B cell (primary cell): ENCODE measurements at regions not wholly inside any gene's neighbourhood (a gene's known extent, or its start where the extent isn't known, plus 50 kb on each side); places are given as distances from the start of the nearest gene placed in this dataset.

Source experiments
- ATAC-seq: fragments of 200-7000 bp; cut with Tn5 transposase; one replicate; pipeline ENCODE4 v1.10.0; 2021; ENCODE audit warnings: low read depth, mild to moderate bottlenecking, moderate number of reproducible peaks, moderate library complexity
- CTCF ChIA-PET: fragments of 350-600 bp; sonication (Branson Sonifier 250); formaldehyde crosslinking; loops from one replicate; lab custom pipeline; 2021; ENCODE audit warnings: antibody characterized with exemption, inconsistent platforms; lab: Charles Lee
- POLR2A ChIA-PET: fragments of 350-600 bp; sonication (Branson Sonifier 250); formaldehyde crosslinking; loops from one replicate; lab custom pipeline; 2021; ENCODE audit warnings: antibody characterized with exemption; lab: Charles Lee
- DNase-seq: peaks from one replicate; pipeline ENCODE4 v3.0.0; 2013
- H2AFZ ChIP-seq: 2 replicates; pipeline ENCODE4 v1.6.1; 2012; ENCODE audit warnings: mild to moderate bottlenecking, low read depth, low read length; ENCODE audit not compliant: insufficient read depth, poor library complexity, severe bottlenecking
- H3K27ac ChIP-seq, 2 donors: 1 replicate in 1 of 2; 2 replicates in 1 of 2; pipeline ENCODE4 v1.5.1; 2012 to 2013; ENCODE audit warnings: low read length in 2 of 2, mild to moderate bottlenecking in 2 of 2, moderate library complexity in 1 of 2
- H3K27me3 ChIP-seq, 4 experiments: fragments of 200-600 bp in 1 of 4; sonication (generic) in 1 of 4; replicated peaks in 1 of 4; 1 replicate in 2 of 4; 2 replicates in 2 of 4; pipeline versions ENCODE4 v1.6.1 to v1.7.0; 2013 to 2016; ENCODE audit warnings: low read length in 3 of 4, mild to moderate bottlenecking in 2 of 4, mixed read lengths in 1 of 4, moderate library complexity in 1 of 4; ENCODE audit not compliant: insufficient read depth in 4 of 4, control insufficient read depth in 3 of 4; ENCODE audit errors: control extremely low read depth in 1 of 4
- H3K36me3 ChIP-seq, 2 experiments: replicated peaks in 1 of 2; 1 replicate in 1 of 2; 2 replicates in 1 of 2; pipeline versions ENCODE4 v1.6.1 to v1.7.1; 2013; ENCODE audit warnings: low read length in 1 of 2; ENCODE audit not compliant: insufficient read depth in 2 of 2, control insufficient read depth in 1 of 2; ENCODE audit errors: control extremely low read depth in 1 of 2, extremely low read depth in 1 of 2
- H3K4me1 ChIP-seq, 2 donors: fragments of 200-600 bp in 1 of 2; sonication (generic) in 1 of 2; 1 replicate in 1 of 2; 2 replicates in 1 of 2; pipeline versions ENCODE4 v1.5.1 to v1.6.1; 2013 to 2017; ENCODE audit warnings: low read length in 2 of 2; ENCODE audit not compliant: control insufficient read depth in 2 of 2, insufficient read depth in 2 of 2
- H3K4me2 ChIP-seq: replicated peaks from 2 replicates; pipeline ENCODE3; 2012; ENCODE audit warnings: mild to moderate bottlenecking, low read depth, low read length; ENCODE audit not compliant: poor library complexity, severe bottlenecking
- H3K4me3 ChIP-seq, 5 experiments: fragments of 200-600 bp in 1 of 5; sonication (generic) in 1 of 5; 1 replicate in 3 of 5; 2 replicates in 2 of 5; pipeline versions ENCODE4 v1.5.1 to v1.7.0; 2011 to 2016; ENCODE audit warnings: low read length in 4 of 5, mild to moderate bottlenecking in 4 of 5, low read depth in 2 of 5, control low read depth in 1 of 5, moderate library complexity in 1 of 5; ENCODE audit not compliant: insufficient read depth in 1 of 5; ENCODE audit errors: control extremely low read depth in 1 of 5, extremely low read depth in 1 of 5
- H3K79me2 ChIP-seq: fragments of 200-600 bp; sonication (generic); one replicate; pipeline ENCODE4 v1.6.0; 2016; ENCODE audit warnings: low read length; ENCODE audit not compliant: control insufficient read depth, insufficient read depth
- H3K9ac ChIP-seq: fragments of 200-600 bp; sonication (generic); 2 replicates; pipeline ENCODE4 v1.6.1; 2017; ENCODE audit warnings: mild to moderate bottlenecking, low read length, moderate library complexity
- H3K9me3 ChIP-seq, 3 donors: one replicate each; pipeline versions ENCODE4 v1.6.1 to v1.7.1; 2013; ENCODE audit warnings: low read length in 2 of 3; ENCODE audit not compliant: control insufficient read depth in 2 of 3, insufficient read depth in 1 of 3; ENCODE audit errors: control extremely low read depth in 1 of 3
- H4K20me1 ChIP-seq: 2 replicates; pipeline ENCODE4 v1.6.0; 2012; ENCODE audit warnings: mild to moderate bottlenecking, low read length; ENCODE audit not compliant: insufficient read depth, control insufficient read depth, poor library complexity, severe bottlenecking
- H3K27ac Mint-ChIP-seq: one replicate; pipeline ENCODE4 v1.8.0; 2021; ENCODE audit warnings: mixed read lengths
- H3K27me3 Mint-ChIP-seq: one replicate; pipeline ENCODE4 v1.8.0; 2021; ENCODE audit warnings: mixed read lengths
- H3K4me1 Mint-ChIP-seq: one replicate; pipeline ENCODE4 v1.8.0; 2021; ENCODE audit warnings: mixed read lengths
- H3K4me3 Mint-ChIP-seq: one replicate; pipeline ENCODE4 v1.8.0; 2021; ENCODE audit warnings: mixed read lengths
- H3K9me3 Mint-ChIP-seq: one replicate; pipeline ENCODE4 v1.8.0; 2022; ENCODE audit warnings: mixed read lengths; ENCODE audit not compliant: insufficient read depth
- CTCF ChIP-seq: fragments of 200-600 bp; IDR thresholded peaks from one replicate; pipeline ENCODE4 v1.8.0; 2022; ENCODE audit warnings: antibody characterized with exemption, mild to moderate bottlenecking
- EZH2 ChIP-seq: IDR thresholded peaks from 2 replicates; pipeline ENCODE4 v1.6.1; 2012; ENCODE audit warnings: borderline replicate concordance, low read depth, mild to moderate bottlenecking, moderate library complexity, low read length; ENCODE audit not compliant: insufficient read depth, poor library complexity, severe bottlenecking
- WGBS: methylation state at CpG from one replicate; pipeline ENCODE4 v1.1.5; 2013; ENCODE audit warnings: missing lambda C conversion rate; ENCODE audit not compliant: insufficient coverage; 5-methylcytosine and 5-hydroxymethylcytosine counted together
- intact Hi-C: fragments of 100-400 bp; cut with micrococcal nuclease; formaldehyde crosslinking; loops from one replicate; pipeline ENCODE4 v1.10.0; 2022

GRCh38 chr9:129482521-129483414 is 138.1 kb downstream of the C9orf50 start:
- ChIA-PET CTCF (interaction anchor here (1.3 kb wide), 1 partner anchor 308 kb away, joined by 4 read pairs; no protein-coding TSS in a partner anchor), POLR2A (interaction anchor here (0.8 to 2.9 kb wide), 3 partner anchors 23 to 343 kb away, joined by 4 to 23 read pairs (median 6); no protein-coding TSS in a partner anchor)
- peak overlapping the region; percentile 58 for H2AFZ ChIP-seq
- peaks cover 38% of the 10 kb centered on the region for H3K27me3 Mint-ChIP-seq
- 4% methylated on average over 72 of the region's 93 CpGs for WGBS
- H3K9me3 ChIP-seq, result peaks cover 0 to 8% (median 0%) of the 10 kb centered on the region in 3 donors
- H3K27ac Mint-ChIP-seq, result no peak overlapping the region
- H3K36me3 ChIP-seq, result no peaks in the 10 kb centered on the region
- no peak overlapping the region for H3K27ac ChIP-seq
- intact Hi-C loops, result no loop called here
- H3K4me3 ChIP-seq, result peak overlapping the region in 3 of 5 experiments; percentile 30 to 37 (median 34)
- H3K9ac ChIP-seq, result peak overlapping the region; percentile 37
- peaks cover 25% of the 10 kb centered on the region for H3K4me1 Mint-ChIP-seq
- no peaks in the 10 kb centered on the region for H3K79me2 ChIP-seq
- H3K4me3 Mint-ChIP-seq, result peak overlapping the region; percentile 75
- ATAC-seq, result peak; percentile 26
- no peaks in the 10 kb centered on the region for H3K9me3 Mint-ChIP-seq
- TF ChIP-seq EZH2 (no peak), CTCF (no peak)
- peaks cover 25 to 26% of the 10 kb centered on the region in 2 donors for H3K4me1 ChIP-seq
- H3K4me2 ChIP-seq, result peak overlapping the region; percentile 84
- DNase-seq, result peak; percentile 54
- H4K20me1 ChIP-seq, result no peaks in the 10 kb centered on the region
- H3K27me3 ChIP-seq, result peaks cover 0 to 42% (median 16%) of the 10 kb centered on the region in 4 experiments
